Right hindlimb (tissue), 1 donor: ENCODE measurements at regions not wholly inside any gene's neighbourhood (a gene's known extent, or its start where the extent isn't known, plus 50 kb on each side); places are given as distances from the start of the nearest gene placed in this dataset.
"Not testable (repeated sequence)": the region's sequence is repeated elsewhere in the genome, so short reads cannot be mapped to it uniquely, and the experiment has no call there.

ENCODE experiments used
- DNase-seq: peaks from one replicate; pipeline ENCODE4 v3.0.0-alpha.2; 2018

- peak; percentile 35 for DNase-seq
These were observed 159.1 kb upstream of the TTC29 start for GRCh38 chr4:147104768-147105167.

- DNase-seq: no peak
These were observed 162.7 kb upstream of the TTC29 start for GRCh38 chr4:147108409-147108808.

GRCh38 chr4:147109800-147110199 lies 164.1 kb upstream of the TTC29 start:
- DNase-seq: no peak

GRCh38 chr4:147110473-147111367 lies 165.1 kb upstream of the TTC29 start:
- no peak for DNase-seq

- not testable (repeated sequence) for DNase-seq
These were observed 166.5 kb upstream of the TTC29 start for GRCh38 chr4:147112196-147112595.

GRCh38 chr4:147117431-147117830 lies 171.8 kb upstream of the TTC29 start:
- DNase-seq: no peak

GRCh38 chr4:147118528-147118927 lies 172.9 kb upstream of the TTC29 start:
- DNase-seq: no peak

- DNase-seq: no peak
These were observed 177.0 kb upstream of the TTC29 start for GRCh38 chr4:147122685-147123084.

GRCh38 chr4:147123146-147123545 lies 177.5 kb upstream of the TTC29 start:
- no peak for DNase-seq

- no peak for DNase-seq
These were observed 183.1 kb upstream of the TTC29 start for GRCh38 chr4:147128787-147129186.

- DNase-seq: no peak
These were observed 184.0 kb upstream of the TTC29 start for GRCh38 chr4:147129687-147130086.

GRCh38 chr4:147134536-147135210 lies 189.0 kb upstream of the TTC29 start:
- DNase-seq: no peak

GRCh38 chr4:147136310-147136709 lies 190.6 kb upstream of the TTC29 start:
- peak; percentile 57 for DNase-seq

GRCh38 chr4:147136751-147137150 lies 191.1 kb upstream of the TTC29 start:
- DNase-seq: no peak

GRCh38 chr4:147137280-147137679 lies 191.6 kb upstream of the TTC29 start:
- DNase-seq: no peak

- DNase-seq: no peak
These were observed 192.5 kb upstream of the TTC29 start for GRCh38 chr4:147138171-147138570.

- no peak for DNase-seq
These were observed 194.0 kb upstream of the TTC29 start for GRCh38 chr4:147139455-147140198.

GRCh38 chr4:147151763-147152162 lies 206.1 kb upstream of the TTC29 start:
- DNase-seq: no peak

GRCh38 chr4:147157860-147158701 lies 212.4 kb upstream of the TTC29 start:
- peak; percentile 60 for DNase-seq

- peak; percentile 38 for DNase-seq
These were observed 215.3 kb upstream of the TTC29 start for GRCh38 chr4:147160908-147161513.

GRCh38 chr4:147163311-147163710 lies 217.6 kb upstream of the TTC29 start:
- DNase-seq: peak; percentile 19

- DNase-seq: not testable (repeated sequence)
These were observed 222.5 kb upstream of the TTC29 start for GRCh38 chr4:147168200-147168599.
